ENCODE measurements at regions not wholly inside any gene's neighbourhood (a gene's known extent, or its start where the extent isn't known, plus 50 kb on each side); places are given as distances from the start of the nearest gene placed in this dataset.

- Histone ChIP-seq H3K27me3 (ENCODE audit: control insufficient read depth in 1 of 2, insufficient read depth in 2 of 2, low read length in 2 of 2) (no peaks in the 10 kb centered on the region), H3K9me3 (ENCODE audit: control insufficient read depth in 2 of 2, insufficient read depth in 1 of 2, low read depth in 1 of 2, low read length in 1 of 2) (no peaks in the 10 kb centered on the region), H3K27ac (ENCODE audit: low read depth in 2 of 2, low read length in 1 of 2) (peak overlapping the region in 1 of 2 donors; percentile 26), H3K36me3 (ENCODE audit: control insufficient read depth in 2 of 2, insufficient read depth in 2 of 2, low read length in 1 of 2) (no peaks in the 10 kb centered on the region), H3K4me3 (ENCODE audit: low read depth in 1 of 2, low read length in 2 of 2) (no peak overlapping the region), H3K4me1 (ENCODE audit: control insufficient read depth in 2 of 2, insufficient read depth in 2 of 2, low read length in 1 of 2) (peaks cover 0 to 3% of the 10 kb centered on the region in 2 donors)
- 79 to 80% methylated on average over 9 of the region's 9 CpGs for WGBS, 2 donors
These were observed 50.3 kb upstream of the APCDD1 start for GRCh38 chr18:10404168-10404567.
